ENCODE measurements at regions not wholly inside any gene's neighbourhood (a gene's known extent, or its start where the extent isn't known, plus 50 kb on each side); places are given as distances from the start of the nearest gene placed in this dataset.

GRCh38 chr14:103196716-103197115 is 73.5 kb downstream of the TNFAIP2 start (continued):
- TF ChIP-seq RNF2 (IDR thresholded peaks at IDR 0.05; ENCODE audit: borderline replicate concordance, low read depth, low read length, missing control alignments, poor library complexity, severe bottlenecking) (no peak), EP300 (IDR thresholded peaks at IDR 0.05; ENCODE audit: borderline replicate concordance in 1 of 2, low read depth in 2 of 2, low read length in 2 of 2) (no peak), EGR1 (IDR thresholded peaks at IDR 0.05; ENCODE audit: borderline replicate concordance, low read depth, low read length) (no peak), MAX (IDR thresholded peaks at IDR 0.05) (no peak), POLR2A (IDR thresholded peaks at IDR 0.05; ENCODE audit: control extremely low read depth in 1 of 2, low read depth in 2 of 2, low read length in 2 of 2) (no peak), JUND (IDR thresholded peaks at IDR 0.05; ENCODE audit: low read length) (no peak), CTCF (IDR thresholded peaks at IDR 0.05; ENCODE audit: control extremely low read depth in 1 of 3, insufficient read depth in 1 of 3, low read depth in 1 of 3, low read length in 3 of 3) (no peak), SP1 (IDR thresholded peaks at IDR 0.05; ENCODE audit: low read depth, low read length) (no peak)
